CD4-positive, alpha-beta T cell (primary cell): ENCODE measurements at regions not wholly inside any gene's neighbourhood (a gene's known extent, or its start where the extent isn't known, plus 50 kb on each side); places are given as distances from the start of the nearest gene placed in this dataset.

Source experiments
- ATAC-seq: fragments of 200-7000 bp; cut with Tn5 transposase; one replicate; pipeline ENCODE4 v1.10.0; 2022; ENCODE audit warnings: mild to moderate bottlenecking; ENCODE audit not compliant: poor library complexity
- CTCF ChIA-PET: fragments of 350-600 bp; sonication (Branson Sonifier 250); formaldehyde crosslinking; loops from one replicate; lab custom pipeline; 2021; ENCODE audit warnings: antibody characterized with exemption, inconsistent platforms; lab: Charles Lee
- POLR2A ChIA-PET: fragments of 350-600 bp; sonication (Branson Sonifier 250); formaldehyde crosslinking; loops from one replicate; lab custom pipeline; 2021; ENCODE audit warnings: antibody characterized with exemption, inconsistent platforms; lab: Charles Lee
- DNase-seq, 14 experiments: peaks; one replicate each; pipeline ENCODE4 v3.0.0-alpha.2; 2013 to 2020; ENCODE audit warnings: mixed read lengths in 2 of 14
- H3K27ac ChIP-seq, 2 donors: one replicate each; pipeline versions ENCODE4 v1.5.1 to v1.7.0; 2013; ENCODE audit warnings: low read length in 2 of 2, low read depth in 1 of 2, mild to moderate bottlenecking in 1 of 2
- H3K27me3 ChIP-seq, 2 experiments: 1 replicate in 1 of 2; 2 replicates in 1 of 2; pipeline versions ENCODE4 v1.6.1 to v1.7.0; 2013; ENCODE audit warnings: low read length in 2 of 2, control low read depth in 1 of 2, mild to moderate bottlenecking in 1 of 2, moderate library complexity in 1 of 2; ENCODE audit not compliant: insufficient read depth in 2 of 2, control insufficient read depth in 1 of 2
- H3K36me3 ChIP-seq: one replicate; pipeline ENCODE4 v1.6.1; 2013; ENCODE audit warnings: low read length, control low read depth; ENCODE audit not compliant: insufficient read depth
- H3K4me1 ChIP-seq: one replicate; pipeline ENCODE4 v1.6.1; 2013; ENCODE audit warnings: low read length, control low read depth; ENCODE audit not compliant: insufficient read depth
- H3K4me3 ChIP-seq: one replicate; pipeline ENCODE4 v1.5.1; 2013; ENCODE audit warnings: mild to moderate bottlenecking, low read length, moderate library complexity
- H3K9me3 ChIP-seq, 2 experiments: 1 replicate in 1 of 2; 2 replicates in 1 of 2; pipeline versions ENCODE4 v1.6.1 to v1.7.0; 2013; ENCODE audit warnings: low read length in 2 of 2, mild to moderate bottlenecking in 2 of 2, control low read depth in 1 of 2, moderate library complexity in 1 of 2; ENCODE audit not compliant: control insufficient read depth in 1 of 2, insufficient read depth in 1 of 2
- H3K27ac Mint-ChIP-seq: one replicate; pipeline ENCODE4 v1.8.0; 2020; ENCODE audit warnings: mixed read lengths
- H3K27me3 Mint-ChIP-seq: one replicate; pipeline ENCODE4 v1.8.0; 2021; ENCODE audit warnings: mixed read lengths
- H3K36me3 Mint-ChIP-seq: one replicate; pipeline ENCODE4 v1.8.0; 2021; ENCODE audit warnings: low read depth, mixed read lengths
- H3K4me1 Mint-ChIP-seq: one replicate; pipeline ENCODE4 v1.8.0; 2021; ENCODE audit warnings: low read depth, mixed read lengths
- H3K4me3 Mint-ChIP-seq: one replicate; pipeline ENCODE4 v1.8.0; 2020; ENCODE audit warnings: mild to moderate bottlenecking, mixed read lengths
- H3K9me3 Mint-ChIP-seq: one replicate; pipeline ENCODE4 v1.8.0; 2020; ENCODE audit warnings: mixed read lengths
- intact Hi-C, 2 experiments: fragments of 100-400 bp; cut with DNase I in 1 of 2; cut with micrococcal nuclease in 1 of 2; formaldehyde crosslinking; loops; one replicate each; pipeline versions ENCODE4 v1.15.1 to v1.9.0; 2023 to 2025; cut with DNase I, micrococcal nuclease
- TF ChIP-seq, protein P1 (sequence below): fragments of 200-600 bp; IDR thresholded peaks from one replicate; pipeline ENCODE4 v1.8.0; 2022; ENCODE audit warnings: antibody characterized with exemption, mild to moderate bottlenecking

DNA sequence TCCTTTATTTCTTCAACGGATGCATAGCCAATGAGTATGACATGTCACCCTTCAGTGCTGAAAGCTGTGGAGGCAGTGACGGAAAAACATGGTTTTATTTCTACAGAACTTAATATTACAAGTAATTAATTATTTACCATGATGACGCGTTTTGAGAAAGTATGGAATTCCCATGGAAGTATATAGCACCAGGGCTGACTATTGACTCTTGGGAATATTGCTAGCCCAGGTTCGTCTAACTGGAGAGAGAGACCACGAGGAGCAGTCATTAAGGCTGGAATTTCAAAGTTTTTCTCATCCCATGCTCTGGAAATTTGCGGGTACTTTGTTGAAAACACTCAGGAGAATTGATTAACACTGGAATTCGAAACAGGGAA, 155.2 kb upstream of the PRSS16 start:
- no peak overlapping the region for H3K4me3 Mint-ChIP-seq
- no peak overlapping the region for H3K27ac ChIP-seq
- CTCF ChIA-PET, result interaction anchor here (1.4 kb wide), 1 partner anchor 484 kb away, joined by 4 read pairs; no protein-coding TSS in a partner anchor
- no peak for DNase-seq
- H3K4me1 ChIP-seq, result peaks cover 17% of the 10 kb centered on the region
- H3K36me3 ChIP-seq, result no peaks in the 10 kb centered on the region
- H3K4me3 ChIP-seq, result no peak overlapping the region
- no peaks in the 10 kb centered on the region for H3K36me3 Mint-ChIP-seq
- no peaks in the 10 kb centered on the region for H3K9me3 Mint-ChIP-seq
- intact Hi-C loops, result no loop called here
- H3K27me3 Mint-ChIP-seq, result peaks cover 86% of the 10 kb centered on the region
- H3K27ac Mint-ChIP-seq, result no peak overlapping the region
- peaks cover 18% of the 10 kb centered on the region for H3K4me1 Mint-ChIP-seq
- H3K9me3 ChIP-seq, result peaks cover 7% of the 10 kb centered on the region in 2 experiments
- POLR2A ChIA-PET, result no interaction called here
- no peak for ATAC-seq
- TF ChIP-seq, protein P1, sequence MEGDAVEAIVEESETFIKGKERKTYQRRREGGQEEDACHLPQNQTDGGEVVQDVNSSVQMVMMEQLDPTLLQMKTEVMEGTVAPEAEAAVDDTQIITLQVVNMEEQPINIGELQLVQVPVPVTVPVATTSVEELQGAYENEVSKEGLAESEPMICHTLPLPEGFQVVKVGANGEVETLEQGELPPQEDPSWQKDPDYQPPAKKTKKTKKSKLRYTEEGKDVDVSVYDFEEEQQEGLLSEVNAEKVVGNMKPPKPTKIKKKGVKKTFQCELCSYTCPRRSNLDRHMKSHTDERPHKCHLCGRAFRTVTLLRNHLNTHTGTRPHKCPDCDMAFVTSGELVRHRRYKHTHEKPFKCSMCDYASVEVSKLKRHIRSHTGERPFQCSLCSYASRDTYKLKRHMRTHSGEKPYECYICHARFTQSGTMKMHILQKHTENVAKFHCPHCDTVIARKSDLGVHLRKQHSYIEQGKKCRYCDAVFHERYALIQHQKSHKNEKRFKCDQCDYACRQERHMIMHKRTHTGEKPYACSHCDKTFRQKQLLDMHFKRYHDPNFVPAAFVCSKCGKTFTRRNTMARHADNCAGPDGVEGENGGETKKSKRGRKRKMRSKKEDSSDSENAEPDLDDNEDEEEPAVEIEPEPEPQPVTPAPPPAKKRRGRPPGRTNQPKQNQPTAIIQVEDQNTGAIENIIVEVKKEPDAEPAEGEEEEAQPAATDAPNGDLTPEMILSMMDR, result no peak
- H3K27me3 ChIP-seq, result peaks cover 30 to 83% of the 10 kb centered on the region in 2 experiments

DNA sequence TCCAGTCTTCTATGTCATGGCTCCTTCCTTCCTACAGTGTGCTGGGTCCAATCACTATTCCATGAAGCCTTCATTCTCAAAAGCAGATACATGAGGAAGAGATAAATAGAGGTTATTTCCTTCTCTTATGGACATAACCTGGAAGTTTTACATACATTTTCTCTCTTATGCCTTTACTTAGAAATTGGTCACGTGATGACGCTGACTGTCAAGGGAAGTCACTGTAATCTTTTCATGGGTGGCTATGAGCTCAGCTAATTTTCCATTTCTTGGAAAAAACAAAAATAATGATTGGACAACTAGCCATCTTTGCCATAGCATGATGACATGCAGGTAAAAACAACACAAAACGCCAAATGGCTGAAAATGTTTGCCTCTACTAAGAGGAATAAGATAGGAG, 151.6 kb upstream of the PRSS16 start:
- Mint-ChIP-seq H3K4me1 (peaks cover 18% of the 10 kb centered on the region), H3K9me3 (no peaks in the 10 kb centered on the region), H3K4me3 (no peak overlapping the region), H3K27me3 (peaks cover 76% of the 10 kb centered on the region), H3K36me3 (no peaks in the 10 kb centered on the region), H3K27ac (no peak overlapping the region)
- no peak for DNase-seq
- peaks cover 18% of the 10 kb centered on the region for H3K4me1 ChIP-seq
- CTCF ChIA-PET, result no interaction called here
- no peak overlapping the region for H3K4me3 ChIP-seq
- POLR2A ChIA-PET, result no interaction called here
- TF ChIP-seq, protein P1, result no peak
- intact Hi-C loops, result no loop called here
- peaks cover 48 to 72% of the 10 kb centered on the region in 2 experiments for H3K27me3 ChIP-seq
- ATAC-seq, result no peak
- H3K9me3 ChIP-seq, result peaks cover 7 to 11% of the 10 kb centered on the region in 2 experiments
- no peak overlapping the region for H3K27ac ChIP-seq
- H3K36me3 ChIP-seq, result no peaks in the 10 kb centered on the region

DNA sequence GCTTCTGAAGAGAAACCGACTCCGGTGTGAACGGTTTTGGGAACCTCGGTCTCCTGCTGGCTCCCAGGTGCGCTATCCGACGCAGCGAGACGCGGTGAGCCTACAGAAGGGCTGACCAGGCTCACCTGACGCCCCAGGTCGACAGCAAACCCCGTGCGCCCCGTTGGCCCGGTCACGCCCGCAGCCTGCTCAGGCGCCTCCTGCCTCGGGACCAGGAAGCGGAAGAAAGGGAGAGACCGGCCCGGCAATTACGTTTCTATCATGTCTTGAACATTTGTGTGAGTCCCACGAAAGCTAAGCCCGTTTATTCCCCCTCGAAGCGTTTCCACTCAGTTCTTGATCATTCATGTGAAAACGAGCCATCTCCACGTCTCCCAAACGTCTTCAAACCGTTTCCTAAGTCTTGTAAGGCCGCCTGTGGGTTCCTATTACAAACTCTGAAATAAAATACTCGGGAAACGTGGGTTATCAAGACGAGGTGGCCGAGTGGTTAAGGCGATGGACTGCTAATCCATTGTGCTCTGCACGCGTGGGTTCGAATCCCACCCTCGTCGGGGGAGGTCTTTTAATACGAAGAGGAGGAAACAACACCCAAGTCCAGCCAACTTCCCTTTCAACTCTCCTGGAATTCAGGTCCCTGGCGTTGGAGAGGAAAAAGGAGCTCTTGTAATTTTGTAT, 150.5 kb upstream of the PRSS16 start:
- peaks cover 13% of the 10 kb centered on the region for H3K4me1 ChIP-seq
- H3K27me3 Mint-ChIP-seq, result peaks cover 72% of the 10 kb centered on the region
- H3K9me3 Mint-ChIP-seq, result no peaks in the 10 kb centered on the region
- H3K4me1 Mint-ChIP-seq, result peaks cover 14% of the 10 kb centered on the region
- no peaks in the 10 kb centered on the region for H3K36me3 ChIP-seq
- peak overlapping the region; percentile 44 for H3K4me3 ChIP-seq
- H3K27me3 ChIP-seq, result peaks cover 45 to 62% of the 10 kb centered on the region in 2 experiments
- TF ChIP-seq, protein P1, result no peak
- peaks cover 7 to 8% of the 10 kb centered on the region in 2 experiments for H3K9me3 ChIP-seq
- ChIA-PET POLR2A (no interaction called here), CTCF (no interaction called here)
- H3K4me3 Mint-ChIP-seq, result peak overlapping the region; percentile 70
- DNase-seq, result peak in 6 of 14 experiments; percentile 3 to 41 (median 27)
- H3K27ac Mint-ChIP-seq, result no peak overlapping the region
- no peaks in the 10 kb centered on the region for H3K36me3 Mint-ChIP-seq
- intact Hi-C loops, result no loop called here
- ATAC-seq, result no peak
- H3K27ac ChIP-seq, result no peak overlapping the region
